HG03457 (cell line): ENCODE measurements at regions not wholly inside any gene's neighbourhood (a gene's known extent, or its start where the extent isn't known, plus 50 kb on each side); places are given as distances from the start of the nearest gene placed in this dataset.

Source experiments
- ATAC-seq: cut with Tn5 transposase; IDR thresholded peaks from one replicate; pipeline ENCODE4 v1.9.1; 2021; ENCODE audit warnings: moderate number of reproducible peaks; ENCODE audit not compliant: unreplicated experiment

- no peak for ATAC-seq
Observed at GRCh38 chr2:56099963-56100362, 83.8 kb upstream of the CCDC85A start.

GRCh38 chr2:56100791-56101312, 82.9 kb upstream of the CCDC85A start:
- no peak for ATAC-seq

- ATAC-seq, result no peak
Observed at GRCh38 chr2:56102098-56102497, 81.7 kb upstream of the CCDC85A start.

- ATAC-seq, result no peak
Observed at GRCh38 chr2:56102866-56103265, 80.9 kb upstream of the CCDC85A start.

DNA sequence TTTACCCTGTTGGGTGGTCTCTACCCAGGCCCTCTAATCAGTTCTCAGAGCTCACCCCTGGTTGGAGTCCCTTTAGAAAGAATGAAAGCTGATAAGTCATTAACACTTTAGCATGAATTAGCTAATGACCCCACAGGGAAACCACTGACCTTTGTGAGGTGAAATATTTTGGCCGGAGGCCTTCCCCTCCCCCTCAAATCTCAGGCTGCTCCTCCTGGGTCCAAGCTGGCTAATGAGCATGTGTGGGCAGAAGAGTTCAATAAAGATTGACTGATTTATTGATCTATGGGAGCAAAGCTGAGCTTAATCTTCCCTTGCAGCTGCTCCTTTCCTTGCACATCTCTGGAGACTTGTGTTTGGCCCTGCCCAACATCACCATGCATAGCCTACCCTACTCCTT, 78.8 kb upstream of the CCDC85A start:
- no peak for ATAC-seq

DNA sequence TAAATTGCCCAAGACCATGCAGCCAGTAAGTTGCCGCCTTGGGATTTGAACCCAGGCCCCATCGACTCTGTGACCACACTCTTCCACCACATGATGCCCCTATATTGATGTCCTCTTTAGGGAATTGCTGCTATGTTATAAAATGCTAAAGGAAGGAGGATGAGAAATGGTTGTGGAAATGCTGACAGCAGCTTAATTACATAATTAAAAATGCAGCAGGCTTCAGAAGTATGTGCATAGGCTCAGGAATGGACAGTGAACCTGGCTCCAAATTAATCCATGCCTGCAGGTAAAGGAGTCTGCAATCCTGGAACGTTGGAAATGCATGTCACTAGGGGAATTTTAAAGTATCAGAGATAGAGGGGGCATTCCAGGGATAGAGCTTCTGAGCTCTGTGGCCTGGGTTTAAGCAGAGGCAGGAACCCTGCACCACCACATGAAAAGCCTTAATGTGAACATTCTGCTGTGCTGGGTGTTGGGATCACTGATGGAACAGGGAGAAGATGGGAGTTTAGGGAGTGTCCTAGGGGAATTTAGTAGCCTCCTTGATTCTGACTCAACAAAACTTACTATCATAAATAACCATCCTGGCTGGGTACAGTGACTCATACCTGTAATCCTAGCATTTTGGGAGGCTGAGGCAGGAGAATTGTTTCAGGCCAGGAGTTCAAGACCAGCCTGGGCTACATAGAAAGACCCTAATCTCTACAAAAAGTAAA, 76.1 kb upstream of the CCDC85A start:
- no peak for ATAC-seq

GRCh38 chr2:56108806-56109205, 75.0 kb upstream of the CCDC85A start:
- ATAC-seq, result no peak

- no peak for ATAC-seq
Observed at GRCh38 chr2:56109994-56110393, 73.8 kb upstream of the CCDC85A start.

- ATAC-seq, result no peak
Observed at GRCh38 chr2:56113382-56113975, 70.3 kb upstream of the CCDC85A start.

- no peak for ATAC-seq
Observed at GRCh38 chr2:56117764-56118163, 66.0 kb upstream of the CCDC85A start.

DNA sequence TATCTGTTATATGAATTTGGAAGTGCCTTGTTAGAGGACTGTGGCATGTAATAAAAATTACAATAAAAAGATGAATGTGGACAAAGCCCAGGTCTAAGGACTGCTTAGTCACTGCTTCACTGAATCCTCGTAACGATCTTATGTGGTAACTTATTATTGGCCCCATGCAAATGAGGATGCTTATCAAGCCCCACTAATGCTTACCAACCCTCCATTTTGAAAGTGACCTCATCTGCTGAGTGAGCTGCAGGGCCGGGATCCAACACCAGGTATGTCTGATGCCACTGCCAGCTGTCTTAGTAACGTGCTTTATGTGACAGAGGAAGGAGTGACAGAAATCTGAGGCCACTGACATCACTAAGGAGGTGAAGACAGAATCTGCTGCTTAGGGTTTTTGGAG, 65.3 kb upstream of the CCDC85A start:
- ATAC-seq, result no peak

GRCh38 chr2:56121995-56122394, 61.8 kb upstream of the CCDC85A start:
- no peak for ATAC-seq

GRCh38 chr2:56123538-56123937, 60.3 kb upstream of the CCDC85A start:
- no peak for ATAC-seq

DNA sequence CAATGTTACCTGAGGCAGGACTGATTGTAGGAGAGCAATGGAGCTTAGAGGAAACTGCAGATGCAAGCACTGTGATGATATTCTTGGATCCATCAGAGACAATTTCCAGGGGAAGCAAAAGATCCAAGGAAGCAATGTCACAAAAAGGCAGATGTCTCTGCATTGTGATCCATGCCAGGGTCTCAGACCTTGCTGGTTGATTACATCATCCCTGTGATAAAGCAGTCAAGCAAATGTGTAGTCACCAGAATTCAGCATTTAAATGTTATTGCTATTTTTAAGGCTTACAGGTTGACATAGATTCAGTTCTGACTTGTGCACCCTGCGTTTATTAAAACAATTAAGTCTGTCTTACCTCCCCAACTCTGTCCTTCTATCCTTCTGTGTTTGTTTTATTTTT, 56.8 kb upstream of the CCDC85A start:
- no peak for ATAC-seq

- ATAC-seq, result no peak
Observed at GRCh38 chr2:56127463-56128152, 56.2 kb upstream of the CCDC85A start.

GRCh38 chr2:56128235-56128634, 55.6 kb upstream of the CCDC85A start:
- no peak for ATAC-seq

- no peak for ATAC-seq
Observed at GRCh38 chr2:56130463-56131070, 53.2 kb upstream of the CCDC85A start.

DNA sequence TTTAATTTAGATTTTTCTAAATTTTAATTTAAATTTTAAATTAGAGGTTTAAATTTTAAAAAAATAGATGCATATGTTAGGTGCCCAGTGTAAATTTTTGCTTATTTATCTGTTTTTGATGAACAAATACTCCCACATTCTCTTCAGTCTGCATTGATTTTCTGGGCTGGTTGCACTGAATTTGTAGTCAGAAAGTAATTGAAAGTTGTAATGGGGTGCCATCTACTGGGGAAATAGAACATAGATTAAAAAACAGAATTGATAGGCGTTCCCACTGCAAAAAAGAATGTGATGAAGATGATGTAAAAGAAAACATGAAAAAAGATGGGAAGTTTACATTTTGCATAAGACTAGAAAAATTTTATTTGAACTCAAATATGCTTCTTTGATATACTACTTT, 51.7 kb upstream of the CCDC85A start:
- ATAC-seq, result no peak

DNA sequence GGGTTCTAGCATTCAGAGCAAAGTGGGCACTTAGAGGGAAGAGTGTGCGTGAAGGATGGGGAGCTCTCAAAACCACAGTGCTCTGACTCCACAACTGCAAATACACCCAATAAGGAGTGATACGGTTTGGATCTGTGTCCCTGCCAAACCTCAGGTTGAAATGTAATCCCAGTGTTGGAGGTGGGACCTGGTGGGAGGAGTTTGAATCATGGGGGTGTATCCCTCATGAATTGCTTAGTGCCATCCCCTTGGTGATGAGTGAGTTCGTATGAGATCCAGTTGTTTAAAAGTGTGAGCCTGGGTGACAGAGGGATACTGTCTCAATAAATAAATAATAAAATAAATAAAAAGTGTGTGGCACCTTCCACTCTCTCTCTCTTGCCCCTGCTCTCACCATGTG, 50.3 kb upstream of the CCDC85A start:
- no peak for ATAC-seq

DNA sequence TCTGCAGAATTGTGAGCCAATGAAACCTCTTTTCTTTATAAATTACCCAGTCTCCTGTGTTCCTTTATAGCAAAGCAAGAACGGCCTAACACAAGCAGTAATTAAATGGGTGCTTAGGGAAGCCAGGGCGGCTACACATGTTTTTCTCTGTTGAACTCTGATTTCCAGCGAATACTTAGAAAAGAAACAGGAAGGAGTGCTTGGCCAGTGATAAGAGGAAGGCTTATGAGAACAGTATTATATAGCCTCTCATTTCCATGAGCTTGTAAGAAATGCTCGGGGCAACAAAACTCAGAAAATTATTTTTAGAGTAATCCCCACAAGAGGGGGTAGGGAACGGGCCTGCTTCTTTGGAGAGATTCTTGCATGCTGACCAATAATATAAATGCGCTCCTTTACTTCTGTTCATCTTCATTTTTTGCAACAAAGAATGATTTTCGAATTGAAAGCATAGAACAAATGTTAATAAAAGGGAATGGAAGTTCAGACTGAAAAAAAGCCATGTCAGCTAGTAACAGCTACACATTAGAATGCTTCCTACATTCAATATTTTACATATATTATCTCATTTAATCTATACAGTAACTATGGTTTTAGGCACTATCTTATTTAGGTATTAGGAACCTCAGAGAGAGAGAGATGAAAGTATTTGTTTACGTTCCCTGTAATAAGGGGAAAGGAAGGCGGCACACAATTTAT, 49.7 kb upstream of the CCDC85A start:
- ATAC-seq, result no peak
